GM12878 (cell line): ENCODE measurements at regions not wholly inside any gene's neighbourhood (a gene's known extent, or its start where the extent isn't known, plus 50 kb on each side); places are given as distances from the start of the nearest gene placed in this dataset.

Experiments
- ASH2L ChIP-seq: fragments of 300-600, 200-600 bp; sonication (generic); IDR thresholded peaks from 2 replicates; pipeline ENCODE4 v1.6.1; 2017; ENCODE audit warnings: low read depth, mild to moderate bottlenecking, borderline replicate concordance
- ATF2 ChIP-seq: IDR thresholded peaks from 2 replicates; pipeline ENCODE4 v1.6.1; 2012; ENCODE audit warnings: low read length, inconsistent platforms
- BCL3 ChIP-seq: IDR thresholded peaks from 2 replicates; pipeline ENCODE4 v1.6.1; 2011; ENCODE audit warnings: borderline replicate concordance, low read depth, mild to moderate bottlenecking, moderate library complexity, low read length; ENCODE audit not compliant: insufficient read depth, poor library complexity, severe bottlenecking
- CBX3 ChIP-seq: fragments of 200-600 bp; sonication (generic); IDR thresholded peaks from 2 replicates; pipeline ENCODE4 v1.6.1; 2016; ENCODE audit warnings: low read depth, borderline replicate concordance
- CEBPB ChIP-seq, 2 experiments: fragments of 150-350 bp in 1 of 2; IDR thresholded peaks; 2 replicates each; pipeline ENCODE4 v1.6.1; 2012 to 2014; ENCODE audit warnings: low read depth in 2 of 2, low read length in 2 of 2, borderline replicate concordance in 1 of 2, inconsistent platforms in 1 of 2
- CHD4 ChIP-seq: fragments of 200-600 bp; sonication (generic); IDR thresholded peaks from 2 replicates; pipeline ENCODE4 v1.6.1; 2016; ENCODE audit warnings: mild to moderate bottlenecking
- FOXK2 ChIP-seq: fragments of 450-650 bp; IDR thresholded peaks from 2 replicates; pipeline ENCODE4 v1.6.1; 2017; ENCODE audit warnings: mild to moderate bottlenecking, moderate library complexity
- GATAD2B ChIP-seq: fragments of 450-650 bp; conservative IDR thresholded peaks from 2 replicates; pipeline ENCODE4 v1.6.1; 2017; ENCODE audit warnings: low read depth, mild to moderate bottlenecking, moderate library complexity
- HDAC6 ChIP-seq: fragments of 200-600 bp; sonication (generic); IDR thresholded peaks from one replicate; pipeline ENCODE4 v1.8.0; 2017; ENCODE audit warnings: antibody characterized with exemption; ENCODE audit not compliant: unreplicated experiment
- SMAD1 ChIP-seq: fragments of 450-650 bp; IDR thresholded peaks from 2 replicates; pipeline ENCODE4 v1.6.1; 2018; ENCODE audit warnings: mild to moderate bottlenecking, low read depth; ENCODE audit not compliant: partially characterized antibody
- SMC3 ChIP-seq: IDR thresholded peaks from 2 replicates; pipeline ENCODE4 v1.6.1; 2011; ENCODE audit warnings: low read length, improper control_type of control experiment, borderline replicate concordance
- SREBF2 ChIP-seq: IDR thresholded peaks from 2 replicates; pipeline ENCODE4 v1.6.1; 2012; ENCODE audit warnings: mild to moderate bottlenecking, low read length
- SRF ChIP-seq, 2 experiments: IDR thresholded peaks; 2 replicates each; pipeline ENCODE4 v1.6.1; 2011; ENCODE audit warnings: low read depth in 2 of 2, low read length in 2 of 2, mild to moderate bottlenecking in 1 of 2, moderate library complexity in 1 of 2
- TF ChIP-seq, protein P1 (sequence below): fragments of 450-650 bp; IDR thresholded peaks from 2 replicates; pipeline ENCODE4 v1.6.1; 2017; ENCODE audit warnings: mild to moderate bottlenecking, moderate library complexity
- TF ChIP-seq, protein P2 (sequence below): fragments of 150-350 bp; IDR thresholded peaks from 2 replicates; pipeline ENCODE4 v1.6.1; 2014; ENCODE audit warnings: mild to moderate bottlenecking, low read depth, low read length

DNA sequence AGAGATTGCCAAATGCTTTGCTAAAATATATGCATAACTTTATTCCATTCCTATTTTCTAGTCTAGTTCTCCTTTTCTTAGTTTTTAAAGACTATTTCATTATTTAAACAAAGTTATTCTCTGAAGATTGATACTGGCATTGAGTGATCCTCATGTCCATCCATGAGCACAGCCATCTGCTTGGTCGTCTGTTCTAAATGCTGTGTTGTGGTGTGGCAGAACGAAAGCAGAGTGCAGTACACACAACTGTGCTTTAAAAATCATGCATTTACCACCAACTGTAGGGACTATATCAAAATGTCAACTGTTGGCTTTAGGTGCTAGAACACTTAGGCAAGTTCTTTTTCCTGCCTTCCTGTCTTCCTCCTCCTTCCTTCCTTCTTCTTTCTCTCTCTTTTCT, 226.6 kb downstream of the ACKR3 start (continued):
- TF ChIP-seq, protein P1, sequence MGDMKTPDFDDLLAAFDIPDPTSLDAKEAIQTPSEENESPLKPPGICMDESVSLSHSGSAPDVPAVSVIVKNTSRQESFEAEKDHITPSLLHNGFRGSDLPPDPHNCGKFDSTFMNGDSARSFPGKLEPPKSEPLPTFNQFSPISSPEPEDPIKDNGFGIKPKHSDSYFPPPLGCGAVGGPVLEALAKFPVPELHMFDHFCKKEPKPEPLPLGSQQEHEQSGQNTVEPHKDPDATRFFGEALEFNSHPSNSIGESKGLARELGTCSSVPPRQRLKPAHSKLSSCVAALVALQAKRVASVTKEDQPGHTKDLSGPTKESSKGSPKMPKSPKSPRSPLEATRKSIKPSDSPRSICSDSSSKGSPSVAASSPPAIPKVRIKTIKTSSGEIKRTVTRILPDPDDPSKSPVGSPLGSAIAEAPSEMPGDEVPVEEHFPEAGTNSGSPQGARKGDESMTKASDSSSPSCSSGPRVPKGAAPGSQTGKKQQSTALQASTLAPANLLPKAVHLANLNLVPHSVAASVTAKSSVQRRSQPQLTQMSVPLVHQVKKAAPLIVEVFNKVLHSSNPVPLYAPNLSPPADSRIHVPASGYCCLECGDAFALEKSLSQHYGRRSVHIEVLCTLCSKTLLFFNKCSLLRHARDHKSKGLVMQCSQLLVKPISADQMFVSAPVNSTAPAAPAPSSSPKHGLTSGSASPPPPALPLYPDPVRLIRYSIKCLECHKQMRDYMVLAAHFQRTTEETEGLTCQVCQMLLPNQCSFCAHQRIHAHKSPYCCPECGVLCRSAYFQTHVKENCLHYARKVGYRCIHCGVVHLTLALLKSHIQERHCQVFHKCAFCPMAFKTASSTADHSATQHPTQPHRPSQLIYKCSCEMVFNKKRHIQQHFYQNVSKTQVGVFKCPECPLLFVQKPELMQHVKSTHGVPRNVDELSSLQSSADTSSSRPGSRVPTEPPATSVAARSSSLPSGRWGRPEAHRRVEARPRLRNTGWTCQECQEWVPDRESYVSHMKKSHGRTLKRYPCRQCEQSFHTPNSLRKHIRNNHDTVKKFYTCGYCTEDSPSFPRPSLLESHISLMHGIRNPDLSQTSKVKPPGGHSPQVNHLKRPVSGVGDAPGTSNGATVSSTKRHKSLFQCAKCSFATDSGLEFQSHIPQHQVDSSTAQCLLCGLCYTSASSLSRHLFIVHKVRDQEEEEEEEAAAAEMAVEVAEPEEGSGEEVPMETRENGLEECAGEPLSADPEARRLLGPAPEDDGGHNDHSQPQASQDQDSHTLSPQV, result no peak
- TF ChIP-seq GATAD2B, result no peak
- no peak for TF ChIP-seq CHD4
- TF ChIP-seq CEBPB (IDR thresholded peaks at IDR 0.05; ENCODE audit: borderline replicate concordance in 1 of 2, low read depth in 2 of 2, low read length in 2 of 2), result no peak
- TF ChIP-seq HDAC6, result no peak
- TF ChIP-seq SMC3, result no peak
- TF ChIP-seq CBX3, result no peak
- no peak for TF ChIP-seq FOXK2
- TF ChIP-seq, protein P2, sequence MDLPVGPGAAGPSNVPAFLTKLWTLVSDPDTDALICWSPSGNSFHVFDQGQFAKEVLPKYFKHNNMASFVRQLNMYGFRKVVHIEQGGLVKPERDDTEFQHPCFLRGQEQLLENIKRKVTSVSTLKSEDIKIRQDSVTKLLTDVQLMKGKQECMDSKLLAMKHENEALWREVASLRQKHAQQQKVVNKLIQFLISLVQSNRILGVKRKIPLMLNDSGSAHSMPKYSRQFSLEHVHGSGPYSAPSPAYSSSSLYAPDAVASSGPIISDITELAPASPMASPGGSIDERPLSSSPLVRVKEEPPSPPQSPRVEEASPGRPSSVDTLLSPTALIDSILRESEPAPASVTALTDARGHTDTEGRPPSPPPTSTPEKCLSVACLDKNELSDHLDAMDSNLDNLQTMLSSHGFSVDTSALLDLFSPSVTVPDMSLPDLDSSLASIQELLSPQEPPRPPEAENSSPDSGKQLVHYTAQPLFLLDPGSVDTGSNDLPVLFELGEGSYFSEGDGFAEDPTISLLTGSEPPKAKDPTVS, result no peak
- TF ChIP-seq SREBF2, result no peak
- TF ChIP-seq BCL3, result no peak
- no peak for TF ChIP-seq SRF (IDR thresholded peaks at IDR 0.05; ENCODE audit: low read depth in 2 of 2, low read length in 2 of 2)
- no peak for TF ChIP-seq SMAD1
- TF ChIP-seq ASH2L, result no peak
- no peak for TF ChIP-seq ATF2
